Hepatocyte (in vitro differentiated cells): ENCODE measurements at regions not wholly inside any gene's neighbourhood (a gene's known extent, or its start where the extent isn't known, plus 50 kb on each side); places are given as distances from the start of the nearest gene placed in this dataset.

ENCODE experiments used
- CTCF ChIP-seq: fragments of 200-600 bp; sonication (generic); IDR thresholded peaks from 2 replicates; pipeline ENCODE4 v1.5.1; 2016; ENCODE audit warnings: antibody characterized with exemption, mild to moderate bottlenecking; ENCODE audit not compliant: poor library complexity
- EZH2 ChIP-seq: fragments of 200-600 bp; sonication (generic); IDR thresholded peaks from 2 replicates; pipeline ENCODE4 v1.6.1; 2016; ENCODE audit warnings: antibody characterized with exemption, mild to moderate bottlenecking, borderline replicate concordance

- TF ChIP-seq EZH2: no peak
- TF ChIP-seq CTCF: no peak
These were observed 102.4 kb upstream of the LRIG1 start for GRCh38 chr3:66603151-66603611.
